HG03558 (cell line): ENCODE measurements at regions not wholly inside any gene's neighbourhood (a gene's known extent, or its start where the extent isn't known, plus 50 kb on each side); places are given as distances from the start of the nearest gene placed in this dataset.

ENCODE experiments used
- ATAC-seq: cut with Tn5 transposase; IDR thresholded peaks from one replicate; pipeline ENCODE4 v1.9.1; 2021; ENCODE audit warnings: moderate number of reproducible peaks; ENCODE audit not compliant: unreplicated experiment; ENCODE audit errors: extremely low read depth

DNA sequence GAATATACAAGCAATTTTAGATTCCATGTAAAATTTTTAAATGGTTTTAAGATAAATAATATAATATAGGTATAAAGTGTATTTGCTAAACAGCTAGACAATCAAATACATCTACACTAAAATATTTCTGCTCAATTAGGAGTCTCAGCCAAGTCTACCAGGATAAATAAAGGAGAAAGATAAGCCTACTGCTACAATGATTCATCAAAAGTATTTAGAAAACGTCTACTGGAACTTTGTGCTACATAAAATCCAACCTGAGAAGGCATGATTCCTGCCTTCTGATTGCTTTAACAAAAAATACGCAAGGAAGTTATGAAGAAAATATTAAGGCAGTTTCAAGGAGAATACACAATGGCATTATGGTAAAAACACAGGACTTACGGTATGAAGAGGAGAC lies 570.6 kb downstream of the EFNA5 start:
- no peak for ATAC-seq

DNA sequence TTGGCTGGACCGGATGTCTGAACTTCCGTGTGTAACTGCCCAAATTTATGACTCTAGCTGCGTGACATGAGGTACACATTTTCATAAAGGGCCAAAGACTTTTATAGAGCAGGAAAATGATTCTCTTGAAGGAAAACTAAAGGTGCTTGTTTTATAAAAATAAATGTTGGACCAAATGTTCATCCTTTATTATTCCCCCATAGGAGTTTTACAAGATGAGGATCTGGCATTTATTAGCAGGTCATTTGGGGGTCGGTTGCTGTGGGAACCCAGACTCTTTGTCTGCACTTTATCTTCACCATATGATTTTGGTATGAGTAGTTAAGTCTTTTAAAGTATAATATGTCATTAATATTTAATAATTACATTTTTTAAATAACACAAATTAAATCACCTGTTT lies 571.2 kb downstream of the EFNA5 start:
- no peak for ATAC-seq

DNA sequence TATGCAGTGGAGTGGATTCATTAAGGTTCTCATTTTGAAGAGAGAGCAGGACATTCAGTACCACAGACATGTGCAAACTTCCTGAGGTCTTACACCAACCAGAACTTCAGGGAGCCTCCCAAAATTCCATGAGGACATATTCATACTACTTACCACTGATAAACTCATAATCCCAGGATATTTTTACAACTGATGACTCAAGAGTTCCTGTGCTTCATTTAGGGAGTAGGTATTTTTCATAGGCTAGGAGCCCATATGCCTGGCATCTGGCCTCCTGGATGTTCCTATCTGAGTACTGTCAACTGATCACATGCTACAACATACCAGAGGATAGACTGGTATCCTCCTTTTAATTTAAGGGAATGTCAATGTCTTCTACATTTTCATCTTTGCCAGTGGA lies 578.0 kb downstream of the EFNA5 start:
- ATAC-seq, result no peak

DNA sequence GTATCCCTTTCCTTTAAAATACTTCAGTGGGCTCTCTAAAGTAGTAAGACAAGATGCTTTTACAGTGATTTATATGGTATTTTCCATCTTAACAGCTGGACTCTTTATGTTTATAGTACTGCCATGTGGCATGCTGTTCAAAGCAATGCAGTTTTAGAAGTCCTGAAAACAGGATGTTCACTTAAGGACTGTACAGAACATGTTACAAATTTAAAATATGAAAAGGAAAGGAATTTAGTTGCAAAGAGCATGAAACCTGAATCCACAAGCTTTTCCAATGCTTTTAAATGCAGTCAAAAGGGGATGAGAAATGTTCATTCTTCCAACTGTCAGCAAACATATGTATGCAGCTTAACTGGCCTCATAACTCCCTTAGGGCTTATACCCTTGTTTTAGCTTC lies 580.2 kb downstream of the EFNA5 start:
- ATAC-seq, result no peak

DNA sequence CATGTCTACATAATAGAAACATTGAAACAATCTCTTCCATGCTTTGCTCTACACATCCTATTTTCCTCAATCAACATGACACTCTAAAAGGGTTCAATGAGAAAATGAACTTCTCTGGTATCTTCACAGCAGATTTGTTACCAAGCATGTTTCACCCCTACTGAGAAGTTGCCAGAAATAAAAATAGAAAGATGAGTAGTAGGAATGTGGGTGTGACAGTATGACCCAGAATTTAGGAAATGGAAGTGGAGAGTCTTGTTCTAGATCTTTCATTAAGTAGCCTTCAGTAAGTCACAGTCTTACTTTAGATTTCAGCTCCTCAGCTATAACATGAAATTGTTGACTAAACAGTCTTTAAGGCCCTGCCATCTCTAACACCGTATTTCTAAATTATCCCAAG lies 581.8 kb downstream of the EFNA5 start:
- no peak for ATAC-seq

DNA sequence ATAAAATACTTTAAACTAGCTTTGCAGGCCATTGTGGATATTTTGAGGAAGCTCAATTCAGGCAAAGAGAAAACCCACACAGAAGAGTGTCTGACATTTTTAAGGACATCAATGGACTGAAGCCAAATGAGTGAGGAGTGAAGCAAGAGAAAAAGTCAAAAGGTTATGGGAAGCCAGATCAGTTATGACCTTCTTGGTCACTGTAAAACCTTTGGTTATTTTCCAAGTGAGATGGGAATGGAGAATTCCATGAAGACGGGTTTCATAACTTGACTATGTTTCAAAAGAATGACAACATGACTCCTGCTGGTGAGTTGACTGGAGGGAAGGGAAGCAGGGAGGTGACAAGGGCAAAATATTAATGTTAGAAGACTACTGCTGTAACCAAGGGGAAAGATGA lies 585.2 kb downstream of the EFNA5 start:
- ATAC-seq, result no peak

DNA sequence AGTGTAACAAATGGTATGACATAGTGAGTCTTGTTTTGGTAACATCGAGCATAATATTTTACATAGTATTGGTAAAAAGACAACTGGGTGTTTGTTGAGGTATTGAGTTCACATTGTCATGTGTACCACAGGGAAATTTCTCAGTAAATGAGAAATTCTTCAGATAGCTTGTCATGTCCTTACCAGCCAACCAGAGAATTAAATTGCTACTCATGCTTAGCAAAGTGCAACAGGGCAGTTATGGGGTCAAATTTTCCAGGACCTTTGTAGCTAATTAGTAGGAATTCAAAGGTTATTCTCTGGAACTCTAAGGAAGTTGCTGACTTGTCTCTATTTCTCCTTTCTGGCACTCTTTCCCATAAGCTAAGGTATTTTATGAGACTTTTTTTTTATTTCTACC lies 595.7 kb downstream of the EFNA5 start:
- no peak for ATAC-seq

DNA sequence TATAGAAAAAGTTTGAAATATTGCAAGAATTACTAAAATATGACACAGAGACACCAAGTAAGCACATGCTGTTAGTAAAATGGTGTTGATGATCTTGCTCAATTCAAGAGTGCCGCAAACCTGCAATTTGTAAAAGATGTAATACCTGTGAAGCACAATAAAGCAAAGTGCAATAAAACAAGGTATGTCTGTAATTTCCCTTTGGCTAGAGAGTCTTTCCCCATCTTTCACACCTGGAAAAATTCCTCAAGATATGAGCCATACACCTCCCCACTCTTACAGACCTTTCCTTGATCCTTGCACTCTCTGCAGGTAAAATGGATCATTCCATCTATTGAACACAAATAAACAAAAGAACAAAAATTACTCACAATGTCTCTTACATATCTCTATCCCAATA lies 597.8 kb downstream of the EFNA5 start:
- no peak for ATAC-seq

DNA sequence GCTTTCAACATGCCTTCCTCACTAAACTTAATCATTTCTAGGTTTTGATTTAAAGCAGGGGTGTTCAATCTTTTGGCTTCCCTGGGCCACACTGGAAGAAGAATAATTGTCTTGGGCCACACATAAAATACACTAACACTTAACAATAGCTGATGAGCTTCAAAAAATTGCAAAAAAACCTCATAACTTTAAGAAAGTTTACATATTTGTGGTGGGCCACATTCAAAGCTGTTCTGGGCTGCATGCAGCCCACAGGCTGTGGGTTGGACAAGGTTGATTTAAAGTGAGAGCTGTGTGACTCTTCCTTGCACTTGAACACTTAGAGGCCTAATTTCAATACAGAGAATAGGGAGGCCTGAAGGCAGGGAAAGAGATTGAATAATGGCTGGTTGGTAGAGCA lies 598.3 kb downstream of the EFNA5 start:
- ATAC-seq, result no peak

DNA sequence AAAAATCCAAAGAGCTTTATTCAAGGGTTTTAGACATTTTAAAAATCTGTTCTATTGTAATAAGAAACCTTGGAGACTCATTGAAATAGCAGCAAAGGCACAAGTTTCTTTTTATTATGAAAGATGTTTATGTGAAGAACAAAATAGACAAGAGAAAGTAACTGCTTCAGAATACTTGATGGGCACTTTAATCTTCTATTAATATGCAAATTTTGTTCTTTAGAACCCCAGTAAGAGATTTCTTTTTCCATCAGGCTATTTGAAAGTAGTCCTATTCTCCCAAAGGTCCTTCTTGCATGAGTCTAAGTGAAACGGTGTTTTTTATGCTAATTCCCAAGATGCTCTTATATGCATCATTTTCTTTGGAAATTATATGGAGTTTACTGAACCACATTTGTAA lies 602.0 kb downstream of the EFNA5 start:
- no peak for ATAC-seq

DNA sequence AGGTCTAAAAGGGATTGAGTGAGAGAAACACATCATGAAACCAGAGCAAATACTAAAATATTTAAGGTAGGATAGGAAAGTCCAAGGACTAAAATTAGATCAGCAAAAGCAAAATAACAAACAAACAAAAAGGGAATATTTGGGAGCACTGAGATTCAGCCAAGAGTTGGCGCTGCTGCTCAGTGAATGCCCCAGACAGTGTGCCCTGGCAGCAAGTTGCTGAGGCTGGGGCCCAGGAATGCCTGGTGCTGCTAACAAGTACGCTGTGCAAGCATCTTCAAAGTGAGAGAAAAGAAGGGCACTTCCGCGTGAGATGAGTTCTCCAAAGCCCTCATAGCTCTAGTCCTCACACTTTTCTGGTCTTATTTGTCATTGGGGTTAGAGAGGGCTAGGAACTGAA lies 603.3 kb downstream of the EFNA5 start:
- ATAC-seq, result no peak

DNA sequence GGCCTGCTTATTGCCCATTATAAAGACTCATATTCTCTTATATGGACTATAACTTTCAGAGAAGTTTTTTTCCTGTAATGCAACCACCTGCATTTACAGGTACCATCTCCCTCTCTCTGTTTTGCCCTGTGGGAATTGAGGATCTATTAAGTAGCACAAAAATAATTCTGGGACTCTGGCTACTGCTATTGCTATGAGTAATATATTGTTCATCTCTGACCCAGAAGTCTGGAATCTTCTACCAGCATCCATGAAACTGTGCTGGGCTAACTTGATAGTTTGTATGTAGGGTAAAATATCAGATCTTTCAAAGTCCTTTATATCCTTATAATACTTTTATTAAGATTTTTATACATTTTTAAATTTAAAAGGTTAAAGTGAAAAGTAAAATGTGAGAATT lies 607.2 kb downstream of the EFNA5 start:
- no peak for ATAC-seq

DNA sequence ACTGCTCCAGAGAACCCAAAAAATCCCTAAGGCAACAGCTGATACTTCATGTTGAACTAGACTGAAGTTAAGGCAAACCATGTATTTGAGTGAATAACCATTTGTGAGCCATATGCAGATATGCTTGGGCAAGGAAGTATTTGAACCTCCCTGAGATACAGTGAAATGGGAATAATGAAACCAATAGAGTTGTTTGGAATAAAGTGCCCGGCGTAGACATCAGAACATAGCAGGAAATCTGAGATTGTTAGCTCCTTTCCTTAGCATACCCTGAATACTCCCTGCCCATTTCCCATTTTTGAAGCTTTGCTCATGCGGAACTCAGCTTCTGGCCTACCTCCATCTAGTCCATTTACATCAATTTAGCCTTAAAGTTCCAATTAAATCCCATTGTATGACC lies 611.9 kb downstream of the EFNA5 start:
- ATAC-seq, result no peak

DNA sequence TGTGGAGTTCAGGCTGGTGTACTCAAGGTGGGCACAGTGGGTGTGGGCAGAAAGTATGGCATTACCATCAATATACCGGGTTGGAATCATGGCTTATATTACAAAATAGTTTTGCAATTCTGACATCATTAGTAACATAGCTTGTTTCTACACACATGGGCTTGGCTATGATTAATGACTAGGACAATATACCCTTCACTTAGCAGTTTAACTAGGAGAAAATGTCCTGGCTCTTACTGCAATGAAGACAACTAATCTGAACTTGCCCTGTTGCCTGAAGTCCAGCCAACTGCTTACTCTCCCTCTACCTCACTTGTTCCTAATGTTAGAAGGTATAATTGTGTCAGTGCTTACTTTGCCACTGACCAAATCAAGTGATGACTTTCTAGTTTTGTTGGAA lies 612.5 kb downstream of the EFNA5 start:
- no peak for ATAC-seq

DNA sequence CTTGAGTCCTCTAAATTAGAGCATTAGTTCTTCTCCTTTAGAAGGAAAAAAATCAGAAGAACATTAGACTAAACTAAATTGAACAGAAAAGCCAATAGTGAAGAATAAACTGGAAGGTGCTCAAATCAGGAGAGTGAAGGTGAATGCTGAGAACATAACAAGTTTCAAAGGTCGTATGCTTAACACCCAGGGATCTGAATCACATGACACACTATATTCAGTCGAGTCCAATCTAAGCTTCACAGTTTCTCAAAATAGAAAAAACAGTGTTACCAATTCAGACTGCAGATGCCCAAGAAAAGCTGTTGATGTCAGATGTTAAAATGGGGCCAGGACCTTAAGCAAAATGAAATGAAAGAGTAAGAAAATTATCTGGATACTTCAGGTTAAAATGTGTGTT lies 614.5 kb downstream of the EFNA5 start:
- ATAC-seq, result no peak

DNA sequence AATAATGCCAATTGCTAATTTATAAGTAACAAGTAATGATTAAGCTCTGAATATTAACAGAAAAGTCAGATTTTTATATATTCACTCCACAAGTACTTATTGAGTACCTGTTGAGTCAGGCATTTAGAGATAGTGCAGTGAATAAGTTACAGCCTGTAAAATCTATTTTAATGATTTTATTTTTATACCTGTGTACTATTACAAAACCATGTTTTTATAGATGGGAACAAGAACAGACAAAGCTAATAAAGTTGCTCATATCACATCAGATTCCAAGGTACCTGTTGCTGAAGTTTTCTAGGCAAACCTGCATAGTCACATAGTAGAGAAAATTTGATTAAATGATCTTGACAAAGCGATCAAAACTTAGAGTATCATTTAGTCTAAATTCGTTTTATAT lies 623.7 kb downstream of the EFNA5 start:
- ATAC-seq, result no peak

DNA sequence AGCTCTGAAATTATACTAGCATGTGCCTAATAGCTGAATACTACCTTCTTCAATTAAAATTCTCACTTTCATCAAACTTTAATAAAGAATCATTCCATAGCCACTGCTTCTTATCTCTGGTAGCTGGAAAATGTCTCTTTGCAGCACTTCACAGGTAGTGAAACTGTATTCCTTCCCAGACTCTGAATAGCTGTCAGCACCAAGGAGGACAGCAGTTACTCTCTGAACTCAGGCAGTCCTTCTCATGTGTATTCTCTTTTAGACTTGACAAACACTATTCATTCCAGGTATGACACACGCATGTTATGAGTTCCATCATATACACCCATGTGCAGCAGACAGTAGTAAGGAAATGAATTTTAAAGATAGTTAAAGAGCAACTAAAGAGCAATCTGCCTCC lies 627.1 kb downstream of the EFNA5 start:
- ATAC-seq, result no peak

DNA sequence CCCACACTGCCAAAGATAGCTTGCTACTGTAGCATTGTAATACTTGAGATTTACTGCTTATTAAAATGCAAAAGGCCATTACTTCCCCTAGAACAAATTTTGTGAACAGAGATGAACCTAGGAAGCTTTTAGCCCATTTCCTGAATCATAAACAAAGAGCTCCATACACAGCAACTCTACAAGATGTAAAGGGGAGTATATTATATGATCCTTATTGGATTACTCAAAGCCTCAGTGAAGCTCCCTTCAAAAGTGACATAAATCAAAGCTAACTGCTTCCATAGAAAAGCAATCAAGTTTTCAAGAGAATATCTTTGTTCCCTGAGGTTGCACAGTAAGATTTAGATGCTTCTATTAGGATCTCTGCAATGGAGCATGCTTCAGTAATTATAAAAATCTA lies 629.8 kb downstream of the EFNA5 start:
- ATAC-seq, result no peak

DNA sequence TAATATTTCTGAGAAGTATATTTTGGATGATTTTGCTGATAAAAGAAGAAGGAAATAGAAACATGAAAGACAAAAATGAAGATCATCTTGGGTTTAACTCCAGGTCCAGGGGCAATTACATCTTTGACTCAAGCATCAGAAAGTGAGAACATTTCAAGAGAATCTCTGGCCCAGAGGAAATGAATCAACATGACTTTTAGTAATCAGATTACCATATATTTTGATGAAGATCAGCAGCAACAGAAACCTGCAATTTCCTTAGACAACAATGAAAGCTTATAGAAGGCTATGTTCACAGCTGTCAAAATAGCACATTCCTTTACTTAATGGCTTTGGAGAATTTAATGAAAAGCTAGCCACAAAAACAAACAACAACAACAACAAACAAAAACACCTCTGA lies 638.1 kb downstream of the EFNA5 start:
- ATAC-seq, result no peak

DNA sequence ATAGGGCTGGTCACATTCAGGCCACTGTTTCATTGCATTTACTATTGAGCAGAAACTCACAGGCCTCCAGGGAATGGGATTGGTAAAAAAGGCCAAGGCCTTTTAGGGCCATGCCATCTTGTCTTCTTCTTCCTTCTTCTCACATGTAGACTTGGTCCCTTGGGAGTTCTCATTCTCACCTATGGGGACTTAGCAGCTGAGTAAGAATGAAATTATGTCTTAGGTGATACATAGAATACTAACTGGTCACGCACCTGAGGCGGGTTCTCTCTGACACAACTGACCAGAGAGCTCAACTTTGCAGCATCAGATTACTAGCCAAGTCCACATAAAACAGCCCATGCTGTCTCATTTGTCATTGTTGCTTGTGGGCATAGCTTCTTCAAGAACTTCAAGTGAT lies 641.8 kb downstream of the EFNA5 start:
- no peak for ATAC-seq

DNA sequence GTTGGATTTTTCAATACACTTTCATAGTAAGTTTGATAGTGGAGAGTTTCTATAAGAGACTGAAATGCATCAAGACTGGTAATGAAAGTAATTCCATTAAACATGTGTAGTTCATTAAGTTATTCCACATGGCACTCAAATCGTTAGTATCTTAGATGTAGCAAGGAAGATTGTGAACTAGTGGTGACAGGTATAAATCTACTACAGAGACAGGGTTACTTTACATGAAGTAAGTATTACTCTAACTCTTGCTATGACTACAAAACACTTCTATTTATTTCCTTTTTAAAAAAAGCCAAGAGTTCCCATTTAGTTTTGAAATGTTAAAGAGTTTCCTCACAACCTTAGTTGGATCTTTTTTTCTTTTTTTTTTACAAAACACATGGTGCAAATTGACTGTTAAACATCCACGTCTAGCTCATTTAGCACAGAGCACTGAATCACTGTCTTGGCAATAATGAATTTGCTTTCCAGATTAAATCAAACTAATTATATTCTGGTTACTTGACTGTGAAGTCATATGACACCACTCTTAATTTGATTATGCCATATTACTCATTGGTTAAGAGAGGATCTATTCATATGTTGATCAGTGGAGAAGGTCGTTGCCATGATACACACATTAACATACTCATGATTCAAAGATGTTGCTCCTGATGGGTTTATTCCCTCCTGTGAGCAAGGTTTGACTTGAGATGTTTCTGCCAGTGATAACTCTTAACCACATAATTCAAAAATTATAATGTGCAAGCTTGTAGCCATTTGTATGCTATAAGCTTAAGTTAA lies 644.8 kb downstream of the EFNA5 start:
- ATAC-seq, result no peak

DNA sequence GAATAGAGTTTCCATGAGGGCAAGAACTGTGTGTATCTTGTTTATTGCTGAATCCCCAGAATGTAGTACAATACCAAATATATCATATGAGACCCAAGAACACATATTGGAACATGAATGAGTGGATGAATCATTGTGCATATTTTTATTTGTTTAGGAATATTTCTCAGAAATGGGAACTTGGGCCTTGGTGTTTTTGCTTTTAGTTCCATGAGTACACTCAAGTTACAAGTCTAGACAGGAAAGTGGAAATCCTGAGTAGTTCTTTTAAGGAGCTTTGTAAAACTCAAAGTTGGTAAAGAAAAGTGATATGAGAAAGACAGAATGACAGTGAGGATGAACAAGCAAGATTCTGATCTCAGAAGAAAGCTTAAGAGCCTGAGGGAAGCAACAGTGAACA lies 647.0 kb downstream of the EFNA5 start:
- ATAC-seq, result no peak

DNA sequence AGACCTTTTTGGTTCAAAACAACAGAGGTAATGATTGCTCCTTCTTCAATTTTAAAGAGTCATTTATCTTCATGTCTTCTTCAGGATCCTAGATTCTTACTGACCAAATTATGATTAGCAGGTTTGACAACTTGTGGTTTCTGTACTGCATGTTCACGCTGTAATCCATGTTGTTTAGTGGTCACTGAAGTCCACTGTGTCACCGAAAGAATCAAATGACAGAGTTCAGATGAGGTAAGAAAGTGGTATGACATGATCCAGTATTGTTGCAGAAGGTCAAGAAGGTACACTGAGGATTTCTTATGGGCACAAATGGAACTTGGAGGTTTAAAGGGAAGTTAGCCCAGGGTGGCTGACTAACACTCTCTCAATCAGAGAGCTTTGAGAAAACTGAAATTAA lies 649.2 kb downstream of the EFNA5 start:
- no peak for ATAC-seq
